ENCODE measurements at regions not wholly inside any gene's neighbourhood (a gene's known extent, or its start where the extent isn't known, plus 50 kb on each side); places are given as distances from the start of the nearest gene placed in this dataset.
"Not testable (repeated sequence)": the region's sequence is repeated elsewhere in the genome, so short reads cannot be mapped to it uniquely, and the experiment has no call there.

- DNase-seq (ENCODE audit: low read depth in 4 of 4, low spot score in 1 of 4) = not testable (repeated sequence)
These were observed 76.8 kb upstream of the DST start for GRCh38 chr6:56719315-56720058.

GRCh38 chr6:56718236-56718635, 75.5 kb upstream of the DST start:
- no peak for DNase-seq (ENCODE audit: low read depth in 4 of 4, low spot score in 1 of 4)

- DNase-seq (ENCODE audit: low read depth in 4 of 4, low spot score in 1 of 4) = no peak
These were observed 73.5 kb upstream of the DST start for GRCh38 chr6:56716229-56716628.

- no peak for DNase-seq (ENCODE audit: low read depth in 4 of 4, low spot score in 1 of 4)
These were observed 73.1 kb upstream of the DST start for GRCh38 chr6:56715741-56716140.

- no peak for DNase-seq (ENCODE audit: low read depth in 4 of 4, low spot score in 1 of 4)
These were observed 72.3 kb upstream of the DST start for GRCh38 chr6:56714982-56715456.

GRCh38 chr6:56714273-56714672, 71.6 kb upstream of the DST start:
- no peak for DNase-seq (ENCODE audit: low read depth in 4 of 4, low spot score in 1 of 4)

GRCh38 chr6:56713254-56713672, 70.6 kb upstream of the DST start:
- DNase-seq (ENCODE audit: low read depth in 4 of 4, low spot score in 1 of 4) = no peak

- no peak for DNase-seq (ENCODE audit: low read depth in 4 of 4, low spot score in 1 of 4)
These were observed 68.3 kb upstream of the DST start for GRCh38 chr6:56710967-56711366.

GRCh38 chr6:56709650-56710049, 67.0 kb upstream of the DST start:
- no peak for DNase-seq (ENCODE audit: low read depth in 4 of 4, low spot score in 1 of 4)

GRCh38 chr6:56708810-56709597, 66.3 kb upstream of the DST start:
- DNase-seq (ENCODE audit: low read depth in 4 of 4, low spot score in 1 of 4) = no peak

- no peak for DNase-seq (ENCODE audit: low read depth in 4 of 4, low spot score in 1 of 4)
These were observed 64.5 kb upstream of the DST start for GRCh38 chr6:56706981-56707726.

GRCh38 chr6:56699066-56699654, 56.5 kb upstream of the DST start:
- no peak for DNase-seq (ENCODE audit: low read depth in 4 of 4, low spot score in 1 of 4)

GRCh38 chr6:56695702-56696101, 53.0 kb upstream of the DST start:
- no peak for DNase-seq (ENCODE audit: low read depth in 4 of 4, low spot score in 1 of 4)

GRCh38 chr6:56694002-56694401, 51.3 kb upstream of the DST start:
- no peak for DNase-seq (ENCODE audit: low read depth in 4 of 4, low spot score in 1 of 4)

GRCh38 chr6:56693246-56693607, 50.5 kb upstream of the DST start:
- no peak for DNase-seq (ENCODE audit: low read depth in 4 of 4, low spot score in 1 of 4)

- no peak for DNase-seq (ENCODE audit: low read depth in 4 of 4, low spot score in 1 of 4)
These were observed 50.0 kb upstream of the DST start for GRCh38 chr6:56692523-56693245.

Measured in stimulated activated CD4-positive, alpha-beta T cell treated with anti-CD3 and anti-CD28 coated beads, Interleukin-1b, Interleukin-23, amount 100 ng/mL, for 24 hours (primary cell).